ENCODE measurements at regions not wholly inside any gene's neighbourhood (a gene's known extent, or its start where the extent isn't known, plus 50 kb on each side); places are given as distances from the start of the nearest gene placed in this dataset.

DNA sequence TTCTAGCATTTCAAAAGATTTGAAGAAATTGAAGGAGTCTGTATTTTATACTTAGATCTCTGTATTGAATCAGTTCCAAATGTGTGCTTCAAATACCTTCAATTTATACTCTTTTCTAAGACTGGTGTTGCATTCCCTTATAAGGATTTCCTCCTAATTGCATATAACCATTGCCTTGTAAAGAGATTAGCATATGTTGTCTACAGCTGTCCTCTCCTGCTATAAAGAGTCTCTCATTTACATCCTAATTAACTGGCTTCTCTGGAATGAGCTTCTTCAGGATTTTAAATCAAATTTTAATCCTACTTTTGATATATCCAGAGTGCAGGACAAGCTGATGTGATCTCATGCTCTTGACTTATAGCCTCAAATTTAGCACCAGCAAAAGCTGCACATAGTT, 957.3 kb downstream of the XPNPEP1 start:
- ChIA-PET CTCF (no interaction called here), POLR2A (ENCODE audit: unreplicated experiment) (no interaction called here)
- H3K9me3 ChIP-seq (ENCODE audit: insufficient read depth, low read depth), result no peaks in the 10 kb centered on the region
- no peaks in the 10 kb centered on the region for H3K4me1 ChIP-seq (replicated peaks; ENCODE audit: insufficient read depth)
- H3K4me3 ChIP-seq, result no peak overlapping the region
- DNase-seq, result no peak
- no peaks in the 10 kb centered on the region for H3K36me3 ChIP-seq (ENCODE audit: low read depth)
- no peak overlapping the region for H2AFZ ChIP-seq
- H3K9me2 ChIP-seq (ENCODE audit: insufficient read depth), result no peaks in the 10 kb centered on the region
- no peaks in the 10 kb centered on the region for H3K79me2 ChIP-seq (ENCODE audit: low read depth)
- no peaks in the 10 kb centered on the region for H3K27me3 ChIP-seq (ENCODE audit: insufficient read depth, low read depth)
- H3K4me2 ChIP-seq, result no peak overlapping the region
- intact Hi-C loops (cut with micrococcal nuclease; ENCODE audit: unreplicated experiment), result no loop called here
- no peak overlapping the region for H3K27ac ChIP-seq
- BruUV-seq (replicated peaks), result no TSS peak
- no peak for TF ChIP-seq CTCF (conservative IDR thresholded peaks at IDR 0.05)
- no peak for TF ChIP-seq EZH2 (IDR thresholded peaks at IDR 0.05; ENCODE audit: low read depth)
- no peaks in the 10 kb centered on the region for H3F3A ChIP-seq (ENCODE audit: insufficient read depth, low read depth)
- H4K20me1 ChIP-seq (ENCODE audit: insufficient read depth), result no peaks in the 10 kb centered on the region

GRCh38 chr10:108962172-108962571, 961.1 kb downstream of the XPNPEP1 start:
- Histone ChIP-seq H3K9me2 (ENCODE audit: insufficient read depth) (no peaks in the 10 kb centered on the region), H3K4me2 (no peak overlapping the region), H3K27me3 (ENCODE audit: insufficient read depth, low read depth) (no peaks in the 10 kb centered on the region), H4K20me1 (ENCODE audit: insufficient read depth) (no peaks in the 10 kb centered on the region), H3K27ac (no peak overlapping the region), H3K4me3 (no peak overlapping the region), H3K9me3 (ENCODE audit: insufficient read depth, low read depth) (no peaks in the 10 kb centered on the region), H2AFZ (no peak overlapping the region), H3K4me1 (replicated peaks; ENCODE audit: insufficient read depth) (no peaks in the 10 kb centered on the region), H3F3A (ENCODE audit: insufficient read depth, low read depth) (no peaks in the 10 kb centered on the region), H3K79me2 (ENCODE audit: low read depth) (no peaks in the 10 kb centered on the region), H3K36me3 (ENCODE audit: low read depth) (no peaks in the 10 kb centered on the region)
- POLR2A ChIA-PET (ENCODE audit: unreplicated experiment), result no interaction called here
- BruUV-seq (replicated peaks), result no TSS peak
- CTCF ChIA-PET, result no interaction called here
- intact Hi-C loops (cut with micrococcal nuclease; ENCODE audit: unreplicated experiment), result no loop called here
- DNase-seq, result no peak
- no peak for TF ChIP-seq EZH2 (IDR thresholded peaks at IDR 0.05; ENCODE audit: low read depth)
- TF ChIP-seq CTCF (conservative IDR thresholded peaks at IDR 0.05), result no peak

DNA sequence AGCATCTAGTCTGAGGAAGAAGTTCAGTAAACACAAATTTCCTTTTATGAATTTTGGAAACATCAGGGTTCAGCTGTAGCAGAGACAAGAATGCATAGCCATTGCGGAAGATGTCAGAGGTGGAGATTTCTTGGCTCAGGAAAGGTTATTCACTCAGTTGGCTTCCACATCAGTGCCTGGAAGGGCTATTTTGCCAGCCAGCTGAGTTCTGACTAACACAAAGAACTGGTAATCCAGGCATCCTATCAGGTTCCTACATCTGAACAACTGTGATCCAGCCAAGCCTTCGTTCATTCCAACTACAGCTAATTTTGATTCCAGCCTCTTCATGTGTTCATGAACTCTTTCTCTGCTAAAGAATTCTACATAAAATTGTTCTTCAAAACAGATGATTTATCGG, 965.6 kb downstream of the XPNPEP1 start:
- intact Hi-C loops (cut with micrococcal nuclease; ENCODE audit: unreplicated experiment), result no loop called here
- H4K20me1 ChIP-seq (ENCODE audit: insufficient read depth), result no peaks in the 10 kb centered on the region
- no peaks in the 10 kb centered on the region for H3K36me3 ChIP-seq (ENCODE audit: low read depth)
- no peak overlapping the region for H2AFZ ChIP-seq
- H3K27me3 ChIP-seq (ENCODE audit: insufficient read depth, low read depth), result no peaks in the 10 kb centered on the region
- H3K79me2 ChIP-seq (ENCODE audit: low read depth), result no peaks in the 10 kb centered on the region
- H3K9me3 ChIP-seq (ENCODE audit: insufficient read depth, low read depth), result no peaks in the 10 kb centered on the region
- no peaks in the 10 kb centered on the region for H3K9me2 ChIP-seq (ENCODE audit: insufficient read depth)
- no peak for TF ChIP-seq EZH2 (IDR thresholded peaks at IDR 0.05; ENCODE audit: low read depth)
- TF ChIP-seq CTCF (conservative IDR thresholded peaks at IDR 0.05), result no peak
- no peak overlapping the region for H3K27ac ChIP-seq
- POLR2A ChIA-PET (ENCODE audit: unreplicated experiment), result no interaction called here
- no peak overlapping the region for H3K4me2 ChIP-seq
- no peaks in the 10 kb centered on the region for H3K4me1 ChIP-seq (replicated peaks; ENCODE audit: insufficient read depth)
- no TSS peak for BruUV-seq (replicated peaks)
- no peak overlapping the region for H3K4me3 ChIP-seq
- H3F3A ChIP-seq (ENCODE audit: insufficient read depth, low read depth), result no peaks in the 10 kb centered on the region
- no peak for DNase-seq
- CTCF ChIA-PET, result no interaction called here

All from PC-9 (cell line).